Endothelial cell of umbilical vein (primary cell): ENCODE measurements at regions not wholly inside any gene's neighbourhood (a gene's known extent, or its start where the extent isn't known, plus 50 kb on each side); places are given as distances from the start of the nearest gene placed in this dataset.

Experiments
- BruUV-seq: library from RNA; stranded (reverse); fragments of 400-500 nt; replicated peaks from 2 replicates; lab custom pipeline; 2021; lab: Mats Ljungman, UMichigan
- CTCF ChIA-PET: fragments of 300-600, 350-600 bp; sonication (Branson Sonifier 250); formaldehyde crosslinking; loops from one replicate; lab custom pipeline; 2021; ENCODE audit warnings: antibody characterized with exemption, inconsistent platforms; lab: Charles Lee
- POLR2A ChIA-PET: fragments of 300-600, 350-600 bp; sonication (Branson Sonifier 250); formaldehyde crosslinking; loops from one replicate; lab custom pipeline; 2021; ENCODE audit warnings: antibody characterized with exemption, inconsistent platforms; lab: Charles Lee
- DNase-seq: peaks from one replicate; pipeline ENCODE4 v3.0.0-alpha.2; 2011; ENCODE audit warnings: low read depth, low spot score
- FAIRE-seq: peaks from 2 replicates; lab custom pipeline; 2011; peaks lifted over from hg19 to GRCh38; lab: Jason Lieb, UNC
- H2AFZ ChIP-seq: 2 replicates; pipeline ENCODE4 v1.6.0; 2012; ENCODE audit warnings: low read depth, low read length, control low read depth, inconsistent platforms
- H3K27ac ChIP-seq: 2 replicates; pipeline ENCODE4 v1.5.1; 2011; ENCODE audit warnings: low read depth, mild to moderate bottlenecking, control low read depth, low read length, moderate library complexity; ENCODE audit not compliant: insufficient read depth
- H3K27me3 ChIP-seq, 2 experiments: 2 replicates each; pipeline versions ENCODE4 v1.6.0 to v1.6.1; 2011; ENCODE audit warnings: low read length in 2 of 2, mixed read lengths in 1 of 2; ENCODE audit not compliant: control insufficient read depth in 2 of 2, insufficient read depth in 2 of 2
- H3K36me3 ChIP-seq, 2 experiments: 2 replicates in 1 of 2; 3 replicates in 1 of 2; pipeline ENCODE4 v1.5.1; 2011; ENCODE audit warnings: low read length in 2 of 2, mild to moderate bottlenecking in 1 of 2, moderate library complexity in 1 of 2; ENCODE audit not compliant: control insufficient read depth in 2 of 2, insufficient read depth in 2 of 2; ENCODE audit errors: extremely low read depth in 1 of 2
- H3K4me1 ChIP-seq: 3 replicates; pipeline ENCODE4 v1.5.1; 2011; ENCODE audit warnings: mild to moderate bottlenecking, low read length; ENCODE audit not compliant: control insufficient read depth, insufficient read depth; ENCODE audit errors: extremely low read depth
- H3K4me2 ChIP-seq: 2 replicates; pipeline ENCODE4 v1.6.1; 2011; ENCODE audit warnings: low read length, control low read depth, mixed read lengths; ENCODE audit not compliant: insufficient read depth
- H3K4me3 ChIP-seq, 3 experiments: fragments of 200-600 bp in 1 of 3; sonication (generic), shearing (Covaris generic) in 1 of 3; replicated peaks in 1 of 3; 2 replicates each; pipeline ENCODE4 v1.5.1; 2011 to 2016; ENCODE audit warnings: control low read depth in 3 of 3, low read length in 3 of 3, mild to moderate bottlenecking in 2 of 3, inconsistent platforms in 1 of 3, low read depth in 1 of 3, moderate library complexity in 1 of 3; ENCODE audit not compliant: insufficient read depth in 1 of 3
- H3K79me2 ChIP-seq: 2 replicates; pipeline ENCODE4 v1.6.0; 2012; ENCODE audit warnings: low read length, inconsistent platforms; ENCODE audit not compliant: control insufficient read depth, insufficient read depth
- H3K9ac ChIP-seq: replicated peaks from 2 replicates; pipeline ENCODE3; 2011; ENCODE audit warnings: low read length, control low read depth; ENCODE audit not compliant: insufficient read depth; ENCODE audit errors: extremely low read depth
- H3K9me1 ChIP-seq: replicated peaks from 3 replicates; pipeline ENCODE4 v1.6.0; 2011; ENCODE audit warnings: mild to moderate bottlenecking, low read length; ENCODE audit not compliant: control insufficient read depth, insufficient read depth; ENCODE audit errors: extremely low read depth
- H3K9me3 ChIP-seq: replicated peaks from 2 replicates; pipeline ENCODE4 v1.5.1; 2012; ENCODE audit warnings: low read length, inconsistent platforms; ENCODE audit not compliant: control insufficient read depth, insufficient read depth
- H4K20me1 ChIP-seq: replicated peaks from 2 replicates; pipeline ENCODE3; 2011; ENCODE audit warnings: mild to moderate bottlenecking, low read length; ENCODE audit not compliant: control insufficient read depth, insufficient read depth; ENCODE audit errors: extremely low read depth
- EZH2 ChIP-seq: IDR thresholded peaks from 2 replicates; pipeline ENCODE4 v1.6.1; 2012; ENCODE audit warnings: borderline replicate concordance, low read depth, mild to moderate bottlenecking, moderate library complexity, low read length, inconsistent platforms; ENCODE audit not compliant: severe bottlenecking
- FOS ChIP-seq: IDR thresholded peaks from 2 replicates; pipeline ENCODE4 v1.6.1; 2011; ENCODE audit warnings: mild to moderate bottlenecking, low read length, moderate library complexity, borderline replicate concordance; ENCODE audit not compliant: insufficient read depth
- GATA2 ChIP-seq: IDR thresholded peaks from 2 replicates; pipeline ENCODE4 v1.7.0; 2011; ENCODE audit warnings: low read depth, mild to moderate bottlenecking, moderate library complexity, mixed read lengths, low read length; ENCODE audit not compliant: insufficient read length, insufficient read depth
- JUN ChIP-seq: IDR thresholded peaks from 2 replicates; pipeline ENCODE4 v1.6.1; 2011; ENCODE audit warnings: borderline replicate concordance, low read depth; ENCODE audit not compliant: insufficient read length, insufficient read depth
- MYC ChIP-seq: IDR thresholded peaks from one replicate; pipeline ENCODE4 v1.6.1; 2011; ENCODE audit warnings: mild to moderate bottlenecking, low read depth, low read length
- POLR2A ChIP-seq: IDR thresholded peaks from 2 replicates; pipeline ENCODE4 v1.6.1; 2012; ENCODE audit warnings: low read depth, mild to moderate bottlenecking, control low read depth, low read length
- POLR2AphosphoS5 ChIP-seq: IDR thresholded peaks from 2 replicates; pipeline ENCODE4 v1.6.1; 2012; ENCODE audit warnings: low read depth, mild to moderate bottlenecking, control low read depth, low read length, moderate library complexity; ENCODE audit not compliant: insufficient read depth
- dilution Hi-C: fragments of 300-500 bp; cut with MboI; formaldehyde crosslinking; loops from one replicate; pipeline ENCODE4 v1.15.0; 2019; ENCODE audit warnings: low sequenced_read_pairs; ENCODE audit not compliant: extremely low pct_ligation_motif_present
- intact Hi-C: fragments of 100-400 bp; cut with micrococcal nuclease; formaldehyde crosslinking; loops from one replicate; pipeline ENCODE4 v1.10.0; 2022
- TF ChIP-seq, protein P1 (sequence below), 2 donors: IDR thresholded peaks; 1 replicate in 1 of 2; 2 replicates in 1 of 2; pipeline ENCODE4 v1.5.1; 2011; ENCODE audit warnings: low read length in 2 of 2, mild to moderate bottlenecking in 2 of 2, moderate library complexity in 2 of 2, control low read depth in 1 of 2, inconsistent platforms in 1 of 2, low read depth in 1 of 2; ENCODE audit not compliant: insufficient read depth in 1 of 2; ENCODE audit errors: extremely low read depth in 1 of 2
- TF ChIP-seq, protein P2 (sequence below): IDR thresholded peaks from 2 replicates; pipeline ENCODE4 v1.6.1; 2011; ENCODE audit not compliant: insufficient read depth, insufficient read length

DNA sequence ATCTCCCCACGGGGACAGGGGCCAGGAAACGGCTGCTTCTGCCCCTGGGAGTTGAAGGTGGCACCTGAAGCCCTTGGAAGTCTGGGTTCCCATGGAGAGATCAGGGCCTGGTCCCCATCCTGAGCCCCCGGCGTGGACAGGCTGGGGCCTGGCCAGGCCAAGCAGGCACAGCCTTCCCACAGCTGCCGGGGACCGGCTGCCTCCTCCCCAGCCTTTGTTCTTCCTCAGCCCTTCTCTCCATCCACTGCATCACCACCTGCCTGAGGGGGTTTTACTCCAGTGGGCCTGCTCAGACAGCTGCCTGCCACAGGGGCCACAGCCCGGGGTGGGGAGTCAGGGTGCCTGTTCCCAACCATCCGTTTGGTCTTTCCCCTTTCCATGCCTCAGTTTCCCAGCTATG is 187.7 kb downstream of the INHBB start:
- H3K79me2 ChIP-seq, result no peaks in the 10 kb centered on the region
- DNase-seq (no peak), FAIRE-seq (no peak)
- CTCF ChIA-PET, result interaction anchor here (1.4 to 2.4 kb wide), 2 partner anchors 13 kb away, joined by 3 to 8 read pairs; no protein-coding TSS in a partner anchor
- H3K9ac ChIP-seq, result no peak overlapping the region
- no peaks in the 10 kb centered on the region for H3K9me1 ChIP-seq
- intact Hi-C loops (no loop called here), dilution Hi-C loops (no loop called here)
- H2AFZ ChIP-seq, result no peak overlapping the region
- no peaks in the 10 kb centered on the region for H3K4me1 ChIP-seq
- H3K36me3 ChIP-seq, result no peaks in the 10 kb centered on the region
- TF ChIP-seq, protein P1, sequence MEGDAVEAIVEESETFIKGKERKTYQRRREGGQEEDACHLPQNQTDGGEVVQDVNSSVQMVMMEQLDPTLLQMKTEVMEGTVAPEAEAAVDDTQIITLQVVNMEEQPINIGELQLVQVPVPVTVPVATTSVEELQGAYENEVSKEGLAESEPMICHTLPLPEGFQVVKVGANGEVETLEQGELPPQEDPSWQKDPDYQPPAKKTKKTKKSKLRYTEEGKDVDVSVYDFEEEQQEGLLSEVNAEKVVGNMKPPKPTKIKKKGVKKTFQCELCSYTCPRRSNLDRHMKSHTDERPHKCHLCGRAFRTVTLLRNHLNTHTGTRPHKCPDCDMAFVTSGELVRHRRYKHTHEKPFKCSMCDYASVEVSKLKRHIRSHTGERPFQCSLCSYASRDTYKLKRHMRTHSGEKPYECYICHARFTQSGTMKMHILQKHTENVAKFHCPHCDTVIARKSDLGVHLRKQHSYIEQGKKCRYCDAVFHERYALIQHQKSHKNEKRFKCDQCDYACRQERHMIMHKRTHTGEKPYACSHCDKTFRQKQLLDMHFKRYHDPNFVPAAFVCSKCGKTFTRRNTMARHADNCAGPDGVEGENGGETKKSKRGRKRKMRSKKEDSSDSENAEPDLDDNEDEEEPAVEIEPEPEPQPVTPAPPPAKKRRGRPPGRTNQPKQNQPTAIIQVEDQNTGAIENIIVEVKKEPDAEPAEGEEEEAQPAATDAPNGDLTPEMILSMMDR (IDR thresholded peaks at IDR 0.05; ENCODE audit: extremely low read depth in 1 of 2, insufficient read depth in 1 of 2, low read depth in 1 of 2, low read length in 2 of 2), result no peak
- TF ChIP-seq MYC, result no peak
- no peak for TF ChIP-seq FOS
- no peak for TF ChIP-seq POLR2AphosphoS5
- TF ChIP-seq, protein P2, sequence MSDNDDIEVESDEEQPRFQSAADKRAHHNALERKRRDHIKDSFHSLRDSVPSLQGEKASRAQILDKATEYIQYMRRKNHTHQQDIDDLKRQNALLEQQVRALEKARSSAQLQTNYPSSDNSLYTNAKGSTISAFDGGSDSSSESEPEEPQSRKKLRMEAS, result no peak
- no peak for TF ChIP-seq GATA2
- TF ChIP-seq POLR2A, result no peak
- no peak for TF ChIP-seq EZH2
- no peak for TF ChIP-seq JUN
- H3K27ac ChIP-seq, result no peak overlapping the region
- peaks cover 10 to 13% of the 10 kb centered on the region in 2 experiments for H3K27me3 ChIP-seq
- H3K4me3 ChIP-seq, result no peak overlapping the region
- H3K4me2 ChIP-seq, result no peak overlapping the region
- POLR2A ChIA-PET, result no interaction called here
- H4K20me1 ChIP-seq, result no peaks in the 10 kb centered on the region
- BruUV-seq, result no TSS peak
- H3K9me3 ChIP-seq, result no peaks in the 10 kb centered on the region
